ENCODE measurements at regions not wholly inside any gene's neighbourhood (a gene's known extent, or its start where the extent isn't known, plus 50 kb on each side); places are given as distances from the start of the nearest gene placed in this dataset.

GRCh38 chr2:116749994-116750393 lies 1064.5 kb upstream of the DDX18 start:
- no peak for DNase-seq (ENCODE audit: low read depth)
- no peak for TF ChIP-seq CTCF (conservative IDR thresholded peaks at IDR 0.05; ENCODE audit: low read depth, low read length)
- no peak overlapping the region for H3K4me3 ChIP-seq (ENCODE audit: low read length)

GRCh38 chr2:116754381-116755101 lies 1060.0 kb upstream of the DDX18 start:
- no peak for DNase-seq (ENCODE audit: low read depth)
- TF ChIP-seq CTCF (conservative IDR thresholded peaks at IDR 0.05; ENCODE audit: low read depth, low read length): no peak
- H3K4me3 ChIP-seq (ENCODE audit: low read length): no peak overlapping the region

GRCh38 chr2:116761864-116762263 lies 1052.6 kb upstream of the DDX18 start:
- TF ChIP-seq CTCF (conservative IDR thresholded peaks at IDR 0.05; ENCODE audit: low read depth, low read length): no peak
- H3K4me3 ChIP-seq (ENCODE audit: low read length): no peak overlapping the region
- no peak for DNase-seq (ENCODE audit: low read depth)

- DNase-seq (ENCODE audit: low read depth): no peak
- TF ChIP-seq CTCF (conservative IDR thresholded peaks at IDR 0.05; ENCODE audit: low read depth, low read length): no peak
- no peak overlapping the region for H3K4me3 ChIP-seq (ENCODE audit: low read length)
These were observed 1045.0 kb upstream of the DDX18 start for GRCh38 chr2:116769514-116769913.

- TF ChIP-seq CTCF (conservative IDR thresholded peaks at IDR 0.05; ENCODE audit: low read depth, low read length): no peak
These were observed 1037.9 kb upstream of the DDX18 start for GRCh38 chr2:116776556-116776955.

GRCh38 chr2:116787848-116788247 lies 1026.6 kb upstream of the DDX18 start:
- TF ChIP-seq CTCF (conservative IDR thresholded peaks at IDR 0.05; ENCODE audit: low read depth, low read length): no peak
- H3K4me3 ChIP-seq (ENCODE audit: low read length): no peak overlapping the region
- DNase-seq (ENCODE audit: low read depth): no peak

More at GRCh38 chr2:116776556-116776955, 1037.9 kb upstream of the DDX18 start:
- H3K4me3 ChIP-seq (ENCODE audit: low read length): no peak overlapping the region
- DNase-seq (ENCODE audit: low read depth): no peak

GRCh38 chr2:116802671-116803070 lies 1011.8 kb upstream of the DDX18 start:
- no peak for TF ChIP-seq CTCF (conservative IDR thresholded peaks at IDR 0.05; ENCODE audit: low read depth, low read length)
- no peak overlapping the region for H3K4me3 ChIP-seq (ENCODE audit: low read length)
- no peak for DNase-seq (ENCODE audit: low read depth)

All from retinal pigment epithelial cell (primary cell).